Nephron progenitor cell (in vitro differentiated cells): ENCODE measurements at regions not wholly inside any gene's neighbourhood (a gene's known extent, or its start where the extent isn't known, plus 50 kb on each side); places are given as distances from the start of the nearest gene placed in this dataset.

ENCODE experiments used
- DNase-seq: peaks from one replicate; pipeline ENCODE4 v3.0.0; 2021
- H3K27ac Mint-ChIP-seq: 2 replicates; pipeline ENCODE4 v1.8.0; 2021; ENCODE audit warnings: mild to moderate bottlenecking, moderate library complexity, mixed read lengths
- H3K27me3 Mint-ChIP-seq: 2 replicates; pipeline ENCODE4 v1.8.0; 2021; ENCODE audit warnings: mild to moderate bottlenecking, low read depth, mixed read lengths; ENCODE audit not compliant: poor library complexity
- H3K36me3 Mint-ChIP-seq: 2 replicates; pipeline ENCODE4 v1.8.0; 2021; ENCODE audit warnings: low read depth, mixed read lengths
- H3K4me1 Mint-ChIP-seq: 2 replicates; pipeline ENCODE4 v1.8.0; 2021; ENCODE audit warnings: mixed read lengths
- H3K4me3 Mint-ChIP-seq: 2 replicates; pipeline ENCODE4 v1.8.0; 2021; ENCODE audit warnings: mild to moderate bottlenecking, moderate library complexity, mixed read lengths
- H3K9me3 Mint-ChIP-seq: 2 replicates; pipeline ENCODE4 v1.8.0; 2021; ENCODE audit warnings: mild to moderate bottlenecking, moderate library complexity, mixed read lengths
- CTCF ChIP-seq: fragments of 200-600 bp; sonication (generic); IDR thresholded peaks from 2 replicates; pipeline ENCODE4 v1.5.0; 2021; ENCODE audit warnings: antibody characterized with exemption

GRCh38 chr5:61596265-61596664, 264.2 kb downstream of the ZSWIM6 start:
- H3K4me3 Mint-ChIP-seq: no peak overlapping the region
- H3K27me3 Mint-ChIP-seq: no peaks in the 10 kb centered on the region
- DNase-seq: no peak
- peaks cover 13% of the 10 kb centered on the region for H3K4me1 Mint-ChIP-seq
- TF ChIP-seq CTCF: no peak
- H3K27ac Mint-ChIP-seq: no peak overlapping the region
- H3K36me3 Mint-ChIP-seq: peaks cover 9% of the 10 kb centered on the region
- H3K9me3 Mint-ChIP-seq: peaks cover 29% of the 10 kb centered on the region

- Mint-ChIP-seq H3K9me3 (peaks cover 29% of the 10 kb centered on the region), H3K27me3 (peaks cover 5% of the 10 kb centered on the region), H3K36me3 (peaks cover 9% of the 10 kb centered on the region), H3K27ac (no peak overlapping the region), H3K4me3 (no peak overlapping the region), H3K4me1 (peaks cover 13% of the 10 kb centered on the region)
- no peak for DNase-seq
- TF ChIP-seq CTCF: no peak
Measured at GRCh38 chr5:61597684-61598083, 265.6 kb downstream of the ZSWIM6 start.

GRCh38 chr5:61598126-61598525, 266.1 kb downstream of the ZSWIM6 start:
- Mint-ChIP-seq H3K4me1 (peaks cover 13% of the 10 kb centered on the region), H3K9me3 (peaks cover 29% of the 10 kb centered on the region), H3K36me3 (peaks cover 9% of the 10 kb centered on the region), H3K27me3 (peaks cover 9% of the 10 kb centered on the region), H3K4me3 (no peak overlapping the region), H3K27ac (no peak overlapping the region)
- no peak for DNase-seq
- TF ChIP-seq CTCF: no peak

- no peak for TF ChIP-seq CTCF
- Mint-ChIP-seq H3K27me3 (peaks cover 14% of the 10 kb centered on the region), H3K9me3 (peaks cover 29% of the 10 kb centered on the region), H3K4me1 (peaks cover 13% of the 10 kb centered on the region), H3K27ac (peak overlapping the region; percentile 10), H3K36me3 (peaks cover 9% of the 10 kb centered on the region), H3K4me3 (no peak overlapping the region)
- DNase-seq: no peak
Measured at GRCh38 chr5:61599370-61600122, 267.5 kb downstream of the ZSWIM6 start.

GRCh38 chr5:61600123-61600444, 268.0 kb downstream of the ZSWIM6 start:
- Mint-ChIP-seq H3K36me3 (peaks cover 9% of the 10 kb centered on the region), H3K4me3 (no peak overlapping the region), H3K27me3 (peaks cover 14% of the 10 kb centered on the region), H3K4me1 (peaks cover 13% of the 10 kb centered on the region), H3K9me3 (peaks cover 25% of the 10 kb centered on the region), H3K27ac (no peak overlapping the region)
- no peak for TF ChIP-seq CTCF
- DNase-seq: no peak

GRCh38 chr5:61600945-61601511, 269.0 kb downstream of the ZSWIM6 start:
- Mint-ChIP-seq H3K27ac (no peak overlapping the region), H3K36me3 (peaks cover 6% of the 10 kb centered on the region), H3K27me3 (peaks cover 14% of the 10 kb centered on the region), H3K4me3 (no peak overlapping the region), H3K9me3 (peaks cover 16% of the 10 kb centered on the region), H3K4me1 (peaks cover 13% of the 10 kb centered on the region)
- no peak for TF ChIP-seq CTCF
- DNase-seq: no peak
